Thyroid gland (tissue), 4 donors: ENCODE measurements at regions not wholly inside any gene's neighbourhood (a gene's known extent, or its start where the extent isn't known, plus 50 kb on each side); places are given as distances from the start of the nearest gene placed in this dataset.
"Not testable (repeated sequence)": the region's sequence is repeated elsewhere in the genome, so short reads cannot be mapped to it uniquely, and the experiment has no call there.

Experiments used
- CTCF ChIP-seq, 6 experiments: fragments of 200-600 bp in 3 of 6; fragments of 450-650 bp in 3 of 6; sonication (generic) in 3 of 6; IDR thresholded peaks; one replicate each; pipeline ENCODE4 v1.5.1; 2016 to 2019; ENCODE audit warnings: antibody characterized with exemption in 6 of 6, mild to moderate bottlenecking in 2 of 6, inconsistent platforms in 1 of 6, moderate library complexity in 1 of 6
- POLR2A ChIP-seq, 2 donors: fragments of 450-650 bp; IDR thresholded peaks; one replicate each; pipeline ENCODE4 v1.6.1; 2017; ENCODE audit warnings: antibody characterized with exemption in 2 of 2, mild to moderate bottlenecking in 2 of 2, moderate library complexity in 1 of 2

DNA sequence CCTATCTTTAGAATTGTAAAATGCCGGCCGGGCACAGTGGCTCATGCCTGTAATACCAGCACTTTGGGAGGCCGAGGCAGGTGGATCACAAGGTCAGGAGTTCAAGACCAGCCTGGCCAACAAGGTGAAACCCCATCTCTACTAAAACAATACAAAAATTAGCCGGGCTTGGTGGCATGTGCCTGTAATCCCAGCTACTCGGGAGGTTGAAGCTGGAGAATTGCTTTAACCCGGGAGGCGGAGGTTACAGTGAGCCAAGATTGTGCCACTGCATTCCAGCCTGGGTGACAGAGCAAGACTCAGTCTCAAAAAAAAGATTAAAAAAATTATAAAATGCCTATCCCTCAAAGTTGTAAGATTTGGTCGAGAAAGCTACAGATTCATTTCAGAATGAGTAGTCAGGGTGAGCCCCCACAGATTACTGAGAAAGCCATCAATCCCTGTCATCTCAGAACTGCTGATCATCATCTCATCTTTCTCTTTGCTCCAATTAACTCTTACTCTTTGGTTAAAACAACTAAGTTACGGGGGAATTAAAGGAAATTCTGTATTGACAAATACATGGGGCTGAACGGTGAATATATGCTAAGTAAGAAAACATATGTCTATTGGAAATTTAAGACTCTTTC is 76.9 kb upstream of the TNFSF11 start:
- not testable (repeated sequence) for TF ChIP-seq POLR2A, CTCF (IDR thresholded peaks at IDR 0.05)
